Ishikawa (cell line): ENCODE measurements at regions not wholly inside any gene's neighbourhood (a gene's known extent, or its start where the extent isn't known, plus 50 kb on each side); places are given as distances from the start of the nearest gene placed in this dataset.

ENCODE experiments used
- CEBPB ChIP-seq: IDR thresholded peaks from 2 replicates; pipeline ENCODE4 v1.6.1; 2012
- CREB1 ChIP-seq: IDR thresholded peaks from 2 replicates; pipeline ENCODE4 v1.6.1; 2012; ENCODE audit warnings: low read depth
- EGR1 ChIP-seq: IDR thresholded peaks from 2 replicates; pipeline ENCODE4 v1.6.1; 2012
- NFIC ChIP-seq: IDR thresholded peaks from 2 replicates; pipeline ENCODE4 v1.6.1; 2012
- RAD21 ChIP-seq: IDR thresholded peaks from 2 replicates; pipeline ENCODE4 v1.6.1; 2012; ENCODE audit warnings: low read depth
- TAF1 ChIP-seq: IDR thresholded peaks from 2 replicates; pipeline ENCODE4 v1.6.1; 2012; ENCODE audit warnings: low read depth, mild to moderate bottlenecking
- TCF12 ChIP-seq: IDR thresholded peaks from 2 replicates; pipeline ENCODE4 v1.6.1; 2012; ENCODE audit warnings: low read depth
- YY1 ChIP-seq: IDR thresholded peaks from 2 replicates; pipeline ENCODE4 v1.6.1; 2012; ENCODE audit warnings: low read depth
- ZBTB7A ChIP-seq: IDR thresholded peaks from 2 replicates; pipeline ENCODE4 v1.6.1; 2012; ENCODE audit warnings: low read depth
- TF ChIP-seq, protein P1 (sequence below): IDR thresholded peaks from 2 replicates; pipeline ENCODE4 v1.6.1; 2012
- TF ChIP-seq, protein P2 (sequence below): IDR thresholded peaks from 2 replicates; pipeline ENCODE4 v1.6.1; 2012

DNA sequence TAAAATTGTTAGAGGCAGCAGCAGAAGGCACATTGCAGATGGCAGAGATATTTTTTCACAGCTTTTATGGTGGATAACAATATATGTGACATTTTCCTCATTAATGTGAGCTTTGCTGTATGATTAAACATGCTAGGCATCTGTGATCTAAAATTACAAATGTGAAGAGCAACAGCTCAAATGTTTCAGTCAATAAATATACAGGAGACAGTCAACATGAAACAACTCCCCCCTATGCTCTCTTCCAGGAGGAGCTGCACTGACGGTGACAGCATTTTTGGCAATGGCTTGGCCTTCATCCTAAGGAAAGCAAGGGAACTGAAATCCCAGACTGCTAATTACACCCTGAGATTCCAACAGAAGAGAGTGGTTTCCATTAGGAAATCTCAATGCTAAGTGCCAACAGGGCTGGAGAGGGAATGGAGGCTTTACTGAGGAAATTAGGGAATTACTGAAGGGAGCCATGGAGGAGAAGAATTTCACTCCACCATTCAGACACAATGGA is 51.4 kb upstream of the GRB10 start:
- no peak for TF ChIP-seq CREB1
- TF ChIP-seq NFIC: no peak
- no peak for TF ChIP-seq YY1
- TF ChIP-seq, protein P1, sequence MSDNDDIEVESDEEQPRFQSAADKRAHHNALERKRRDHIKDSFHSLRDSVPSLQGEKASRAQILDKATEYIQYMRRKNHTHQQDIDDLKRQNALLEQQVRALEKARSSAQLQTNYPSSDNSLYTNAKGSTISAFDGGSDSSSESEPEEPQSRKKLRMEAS: no peak
- no peak for TF ChIP-seq CEBPB
- TF ChIP-seq, protein P2, sequence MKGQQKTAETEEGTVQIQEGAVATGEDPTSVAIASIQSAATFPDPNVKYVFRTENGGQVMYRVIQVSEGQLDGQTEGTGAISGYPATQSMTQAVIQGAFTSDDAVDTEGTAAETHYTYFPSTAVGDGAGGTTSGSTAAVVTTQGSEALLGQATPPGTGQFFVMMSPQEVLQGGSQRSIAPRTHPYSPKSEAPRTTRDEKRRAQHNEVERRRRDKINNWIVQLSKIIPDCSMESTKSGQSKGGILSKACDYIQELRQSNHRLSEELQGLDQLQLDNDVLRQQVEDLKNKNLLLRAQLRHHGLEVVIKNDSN: no peak

DNA sequence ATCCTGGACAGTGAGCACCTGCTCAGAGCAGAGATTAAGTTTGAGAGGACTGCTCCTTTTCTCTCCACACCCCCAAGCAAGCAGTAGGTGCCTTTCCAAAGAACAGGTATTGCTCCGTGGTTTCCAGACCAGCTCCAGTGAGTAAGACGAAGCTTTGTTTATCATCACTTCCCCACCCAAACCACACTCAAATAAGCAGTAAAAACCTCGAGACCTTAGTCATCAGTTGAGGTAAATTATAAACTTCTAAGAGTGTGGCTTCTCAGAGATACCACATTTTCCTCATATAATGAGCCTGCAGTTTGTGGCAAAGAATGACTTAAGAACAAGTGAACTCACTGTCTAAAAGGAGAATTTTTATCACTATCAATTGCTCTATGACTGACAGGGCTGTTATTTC is 50.0 kb upstream of the GRB10 start:
- TF ChIP-seq CEBPB (no peak), TAF1 (no peak), YY1 (no peak), NFIC (no peak), CREB1 (no peak), RAD21 (no peak), ZBTB7A (no peak), EGR1 (no peak), TCF12 (no peak)
- TF ChIP-seq, protein P2: no peak
- TF ChIP-seq, protein P1: no peak
